Fibroblast of the aortic adventitia (primary cell): ENCODE measurements at regions not wholly inside any gene's neighbourhood (a gene's known extent, or its start where the extent isn't known, plus 50 kb on each side); places are given as distances from the start of the nearest gene placed in this dataset.

Source experiments
- DNase-seq: peaks from one replicate; pipeline ENCODE4 v3.0.0-alpha.2; 2010; ENCODE audit warnings: low read depth
- H3K4me3 ChIP-seq: 2 replicates; pipeline ENCODE4 v1.5.1; 2011; ENCODE audit warnings: low read depth, mild to moderate bottlenecking, control low read depth, low read length, moderate library complexity
- CTCF ChIP-seq: IDR thresholded peaks from 2 replicates; pipeline ENCODE4 v1.5.1; 2011; ENCODE audit warnings: mild to moderate bottlenecking, low read length, control low read depth, inconsistent platforms; ENCODE audit not compliant: insufficient read depth

- no peak for TF ChIP-seq CTCF
- no peak for DNase-seq
- no peak overlapping the region for H3K4me3 ChIP-seq
These were observed 167.2 kb downstream of the TTLL2 start for GRCh38 chr6:167492100-167492449.

GRCh38 chr6:167493310-167493709 is 168.4 kb downstream of the TTLL2 start:
- no peak overlapping the region for H3K4me3 ChIP-seq
- no peak for TF ChIP-seq CTCF
- DNase-seq = no peak

- no peak overlapping the region for H3K4me3 ChIP-seq
- no peak for DNase-seq
- TF ChIP-seq CTCF = no peak
These were observed 169.3 kb downstream of the TTLL2 start for GRCh38 chr6:167493976-167494697.

- no peak for DNase-seq
- TF ChIP-seq CTCF = no peak
- no peak overlapping the region for H3K4me3 ChIP-seq
These were observed 170.0 kb downstream of the TTLL2 start for GRCh38 chr6:167494698-167495435.

GRCh38 chr6:167495506-167496401 is 170.9 kb downstream of the TTLL2 start:
- no peak overlapping the region for H3K4me3 ChIP-seq
- no peak for TF ChIP-seq CTCF
- DNase-seq = no peak

GRCh38 chr6:167496707-167497106 is 171.8 kb downstream of the TTLL2 start:
- no peak overlapping the region for H3K4me3 ChIP-seq
- TF ChIP-seq CTCF = no peak
- no peak for DNase-seq
